ENCODE measurements at regions not wholly inside any gene's neighbourhood (a gene's known extent, or its start where the extent isn't known, plus 50 kb on each side); places are given as distances from the start of the nearest gene placed in this dataset.
A peak's percentile ranks its signal among the peaks of the same experiment; 100 is the strongest.

- no peak for DNase-seq
- no peak overlapping the region for H3K4me3 Mint-ChIP-seq
- no peaks in the 10 kb centered on the region for H3K36me3 Mint-ChIP-seq (ENCODE audit: low read depth)
- H3K4me1 Mint-ChIP-seq (ENCODE audit: low read depth) = no peaks in the 10 kb centered on the region
- H3K9me3 Mint-ChIP-seq = no peaks in the 10 kb centered on the region
- H3K27me3 Mint-ChIP-seq (ENCODE audit: insufficient read depth) = peaks cover 8% of the 10 kb centered on the region
- no peak for TF ChIP-seq CTCF (IDR thresholded peaks at IDR 0.05)
- H3K27ac Mint-ChIP-seq = no peak overlapping the region
Measured at GRCh38 chr5:8576178-8576577, 707.2 kb downstream of the MTRR start.

GRCh38 chr5:8577792-8578191 is 708.8 kb downstream of the MTRR start:
- Mint-ChIP-seq H3K27ac (no peak overlapping the region), H3K4me3 (no peak overlapping the region)
- DNase-seq = peak; percentile 13

GRCh38 chr5:8580298-8580697 is 711.4 kb downstream of the MTRR start:
- Mint-ChIP-seq H3K27ac (no peak overlapping the region), H3K9me3 (no peaks in the 10 kb centered on the region), H3K4me1 (ENCODE audit: low read depth) (no peaks in the 10 kb centered on the region), H3K4me3 (no peak overlapping the region), H3K36me3 (ENCODE audit: low read depth) (no peaks in the 10 kb centered on the region), H3K27me3 (ENCODE audit: insufficient read depth) (peaks cover 4% of the 10 kb centered on the region; the same call in 1 of the 2 replicates)
- DNase-seq = no peak
- TF ChIP-seq CTCF (IDR thresholded peaks at IDR 0.05) = no peak

More at GRCh38 chr5:8577792-8578191, 708.8 kb downstream of the MTRR start:
- Mint-ChIP-seq H3K9me3 (no peaks in the 10 kb centered on the region), H3K36me3 (ENCODE audit: low read depth) (no peaks in the 10 kb centered on the region), H3K4me1 (ENCODE audit: low read depth) (no peaks in the 10 kb centered on the region), H3K27me3 (ENCODE audit: insufficient read depth) (peaks cover 7% of the 10 kb centered on the region)
- TF ChIP-seq CTCF (IDR thresholded peaks at IDR 0.05) = no peak

- no peaks in the 10 kb centered on the region for H3K9me3 Mint-ChIP-seq
- no peaks in the 10 kb centered on the region for H3K4me1 Mint-ChIP-seq (ENCODE audit: low read depth)
- no peak overlapping the region for H3K27ac Mint-ChIP-seq
- H3K36me3 Mint-ChIP-seq (ENCODE audit: low read depth) = no peaks in the 10 kb centered on the region
- no peak overlapping the region for H3K4me3 Mint-ChIP-seq
- TF ChIP-seq CTCF (IDR thresholded peaks at IDR 0.05) = no peak
- no peak for DNase-seq
- peaks cover 2% of the 10 kb centered on the region; the same call in 1 of the 2 replicates for H3K27me3 Mint-ChIP-seq (ENCODE audit: insufficient read depth)
Measured at GRCh38 chr5:8581047-8581446, 712.1 kb downstream of the MTRR start.

- no peak for DNase-seq
- TF ChIP-seq CTCF (IDR thresholded peaks at IDR 0.05) = peak; percentile 55
- Mint-ChIP-seq H3K27me3 (ENCODE audit: insufficient read depth) (no peaks in the 10 kb centered on the region; the same call in 1 of the 2 replicates), H3K4me3 (no peak overlapping the region), H3K9me3 (0 out of 2 replicates have a peak, but pooled peaks cover 4% of the 10 kb centered on the region), H3K36me3 (ENCODE audit: low read depth) (no peaks in the 10 kb centered on the region), H3K27ac (no peak overlapping the region), H3K4me1 (ENCODE audit: low read depth) (no peaks in the 10 kb centered on the region)
Measured at GRCh38 chr5:8585230-8586018, 716.5 kb downstream of the MTRR start.
